Activated effector memory CD4-positive, alpha-beta T cell treated with anti-CD3 and anti-CD28 coated beads, Interleukin-2, amount 50 U/mL, for 16 hours (primary cell): ENCODE measurements at regions not wholly inside any gene's neighbourhood (a gene's known extent, or its start where the extent isn't known, plus 50 kb on each side); places are given as distances from the start of the nearest gene placed in this dataset.
"Not testable (repeated sequence)": the region's sequence is repeated elsewhere in the genome, so short reads cannot be mapped to it uniquely, and the experiment has no call there.

Experiments
- DNase-seq: peaks from one replicate; pipeline ENCODE4 v3.0.0-alpha.2; 2020

DNA sequence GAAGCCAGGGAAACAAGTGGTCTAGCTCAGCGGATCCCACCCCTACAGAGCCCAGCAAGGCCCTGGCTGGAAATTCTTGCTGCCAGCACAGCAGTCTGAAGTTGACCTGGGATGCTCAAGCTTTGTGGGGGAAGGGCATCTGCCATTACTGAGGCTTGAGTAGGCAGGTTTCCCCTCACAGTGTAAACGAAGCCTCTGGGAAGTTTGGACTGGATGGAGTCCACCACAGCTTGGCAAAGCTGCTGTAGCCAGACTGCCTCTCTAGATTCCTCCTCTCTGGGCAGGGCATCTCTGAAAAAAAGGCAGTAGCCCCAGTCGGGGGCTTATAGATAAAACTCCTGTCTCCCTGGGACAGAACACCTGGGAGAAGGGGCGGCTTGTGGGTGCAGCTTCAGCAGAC is 365.9 kb upstream of the SALL1 start:
- DNase-seq: not testable (repeated sequence)

DNA sequence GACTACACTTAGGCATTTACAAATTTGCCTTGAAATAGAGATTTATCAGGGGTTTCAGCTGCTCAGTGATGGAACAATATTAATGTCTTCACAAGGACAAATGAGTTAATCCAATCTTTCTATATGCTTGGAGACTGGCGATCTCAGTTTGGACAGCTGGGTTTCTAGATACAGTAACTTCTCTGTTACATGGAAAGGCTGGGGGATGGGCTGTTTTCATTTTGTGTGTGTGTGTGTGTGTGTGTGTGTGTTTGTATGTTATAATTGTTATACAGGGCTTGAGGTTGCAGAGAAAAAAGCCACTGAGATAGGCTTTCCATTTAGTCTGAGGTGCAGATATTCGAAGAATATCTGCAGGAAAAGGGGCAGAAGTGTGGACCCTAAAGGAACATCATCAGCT is 359.3 kb upstream of the SALL1 start:
- DNase-seq: no peak

DNA sequence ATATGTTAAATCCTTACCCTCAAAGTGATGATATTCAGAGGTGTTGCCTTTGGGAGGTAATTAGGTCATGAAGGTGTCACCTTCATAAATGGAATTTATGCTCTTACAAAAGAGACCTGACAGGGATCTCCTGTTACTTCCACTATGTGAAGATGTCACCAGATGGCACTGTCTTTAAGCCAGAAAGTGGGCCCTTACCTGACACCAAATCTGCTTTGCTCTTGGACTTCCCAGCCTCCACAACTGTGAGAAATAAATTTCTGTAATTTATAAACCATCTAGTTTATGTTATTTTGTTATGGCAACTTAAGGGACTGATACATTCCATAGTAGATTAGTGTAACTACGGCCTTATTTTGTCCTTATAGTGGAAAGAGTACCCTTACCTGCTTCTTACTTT is 358.3 kb upstream of the SALL1 start:
- DNase-seq: no peak

DNA sequence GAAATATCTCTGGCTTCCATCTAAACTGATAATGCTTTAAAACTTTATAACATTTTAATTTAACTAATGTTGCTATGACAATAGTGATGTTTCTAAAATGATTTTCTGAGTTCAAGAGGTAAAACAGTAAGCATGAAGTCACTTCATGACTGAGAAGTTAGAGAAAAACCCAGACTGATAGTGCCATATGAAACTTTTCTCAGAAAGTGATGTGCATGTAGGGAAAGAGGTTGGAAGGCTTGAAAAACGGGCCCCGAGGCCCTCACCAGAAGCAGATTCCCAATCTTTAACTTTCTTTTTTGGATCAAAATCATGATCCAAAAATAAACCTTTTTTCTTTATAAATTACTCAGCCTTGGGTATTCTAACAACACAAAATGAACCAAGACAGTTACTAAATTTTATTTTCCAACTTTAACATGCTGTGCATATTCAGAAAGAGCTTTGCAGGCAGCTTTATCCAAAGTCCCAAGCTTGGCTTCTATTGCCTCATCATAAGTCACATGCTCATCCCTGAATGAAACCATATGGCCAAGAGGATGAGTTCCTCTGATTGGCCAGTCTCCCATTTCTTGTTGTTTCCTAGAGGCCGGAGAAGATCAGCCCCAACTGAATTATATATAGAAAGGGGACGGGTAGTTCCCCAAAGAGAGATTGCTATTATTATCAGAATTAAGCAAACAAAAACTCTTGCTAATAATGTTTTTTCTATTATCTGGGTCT is 357.6 kb upstream of the SALL1 start:
- no peak for DNase-seq

DNA sequence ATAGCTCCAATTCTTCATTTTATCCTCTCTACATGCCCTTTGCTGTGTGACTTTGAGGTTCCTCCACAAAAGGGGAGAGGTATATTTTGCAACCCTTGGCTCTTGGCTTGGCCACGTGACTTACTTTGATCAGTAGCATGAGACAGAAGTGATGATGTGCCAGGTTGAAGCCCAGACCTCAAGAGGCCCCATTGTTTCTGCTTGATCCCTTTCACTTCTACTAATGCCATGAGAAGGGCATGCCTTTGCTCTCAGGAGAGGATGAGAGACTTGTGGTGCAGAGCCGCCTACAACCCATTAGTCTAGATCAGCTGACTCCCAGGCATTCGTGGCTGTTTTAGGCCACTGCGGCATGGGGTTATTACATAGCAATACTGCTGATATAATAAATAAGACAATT is 356.2 kb upstream of the SALL1 start:
- DNase-seq: no peak

DNA sequence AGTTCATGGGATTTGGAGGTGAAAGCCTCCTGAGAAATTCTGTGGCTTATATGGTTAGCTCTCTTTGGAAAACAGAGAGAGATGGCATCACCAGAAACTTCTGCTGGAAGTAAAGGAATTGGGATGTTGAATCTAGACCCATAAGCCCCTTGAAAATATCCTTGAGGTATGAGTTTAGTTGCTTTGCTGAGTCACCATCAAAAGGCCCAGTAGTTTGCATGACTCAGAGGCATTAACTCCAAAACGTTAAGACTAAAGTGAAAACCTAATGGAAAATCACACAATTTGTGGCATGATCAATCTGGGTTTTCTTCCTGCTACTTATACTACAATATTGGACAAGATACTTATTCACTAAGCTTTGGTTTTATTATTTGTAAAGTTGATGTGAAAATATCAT is 349.2 kb upstream of the SALL1 start:
- no peak for DNase-seq

DNA sequence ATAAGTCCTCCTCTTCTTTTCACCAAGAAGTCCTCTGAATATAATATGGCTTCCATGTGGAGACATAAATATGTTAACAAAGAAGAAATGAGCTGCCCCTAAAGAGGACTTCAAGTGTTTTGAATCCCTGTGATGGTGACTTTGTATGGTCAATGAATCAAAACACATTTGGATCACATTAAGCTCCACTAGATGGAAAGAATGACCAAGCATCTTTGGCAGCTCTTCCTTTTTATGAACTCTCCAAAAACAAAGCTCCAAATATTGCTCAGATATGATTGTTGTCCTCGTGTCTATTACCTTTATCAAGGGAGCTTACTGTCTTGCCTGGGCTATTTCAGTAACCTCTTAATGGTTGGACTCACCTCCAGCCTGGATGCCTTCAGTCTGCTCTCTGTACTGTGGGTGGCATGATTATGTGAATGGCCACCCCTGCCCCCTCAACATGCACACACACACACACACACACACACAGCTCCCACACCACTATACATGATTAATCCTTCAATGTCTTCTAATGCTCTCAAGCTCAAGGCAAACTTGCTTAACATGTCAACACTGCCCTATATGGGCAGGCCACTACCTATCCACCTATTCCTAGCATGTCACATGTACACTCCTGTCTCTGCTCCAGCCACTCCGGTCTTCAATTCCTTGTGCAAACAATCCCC is 346.6 kb upstream of the SALL1 start:
- DNase-seq: no peak

DNA sequence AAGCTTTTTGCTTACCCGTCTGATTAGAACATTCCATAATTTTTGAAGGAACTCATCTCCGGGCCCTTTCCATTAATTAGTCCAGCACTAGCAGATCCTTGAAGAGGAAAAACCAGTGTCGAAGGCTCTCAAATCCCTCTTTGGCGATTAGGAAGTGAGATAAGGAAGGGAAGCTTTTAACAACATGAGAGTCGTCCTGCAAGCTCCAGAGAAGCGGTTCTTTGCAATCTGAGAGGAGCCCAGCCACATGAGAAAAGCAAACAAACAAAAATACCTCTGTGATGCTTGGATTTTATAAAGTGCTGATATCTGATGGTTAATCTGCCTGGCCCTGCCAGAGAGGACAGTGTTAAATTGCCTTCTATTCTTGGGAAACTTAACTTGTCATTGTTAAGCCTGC is 339.8 kb upstream of the SALL1 start:
- no peak for DNase-seq

DNA sequence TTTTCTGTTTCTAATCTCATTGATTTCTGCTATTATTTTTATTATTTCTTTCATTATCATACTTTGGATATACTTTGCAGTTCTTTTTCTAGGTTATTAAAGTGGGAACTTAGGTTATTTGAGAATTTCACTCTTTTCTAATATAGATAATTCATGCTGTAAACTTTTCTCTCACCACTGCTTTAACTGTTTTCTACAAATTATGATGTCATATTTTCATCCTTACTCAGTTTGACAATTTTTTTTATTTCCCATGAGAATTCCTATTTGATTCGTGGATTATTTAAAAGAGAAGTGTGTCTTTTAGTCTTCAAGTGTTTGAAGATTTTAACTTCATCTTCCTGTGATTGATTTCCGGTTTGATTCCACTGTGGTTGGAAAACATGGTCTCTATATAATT is 336.8 kb upstream of the SALL1 start:
- DNase-seq: no peak

DNA sequence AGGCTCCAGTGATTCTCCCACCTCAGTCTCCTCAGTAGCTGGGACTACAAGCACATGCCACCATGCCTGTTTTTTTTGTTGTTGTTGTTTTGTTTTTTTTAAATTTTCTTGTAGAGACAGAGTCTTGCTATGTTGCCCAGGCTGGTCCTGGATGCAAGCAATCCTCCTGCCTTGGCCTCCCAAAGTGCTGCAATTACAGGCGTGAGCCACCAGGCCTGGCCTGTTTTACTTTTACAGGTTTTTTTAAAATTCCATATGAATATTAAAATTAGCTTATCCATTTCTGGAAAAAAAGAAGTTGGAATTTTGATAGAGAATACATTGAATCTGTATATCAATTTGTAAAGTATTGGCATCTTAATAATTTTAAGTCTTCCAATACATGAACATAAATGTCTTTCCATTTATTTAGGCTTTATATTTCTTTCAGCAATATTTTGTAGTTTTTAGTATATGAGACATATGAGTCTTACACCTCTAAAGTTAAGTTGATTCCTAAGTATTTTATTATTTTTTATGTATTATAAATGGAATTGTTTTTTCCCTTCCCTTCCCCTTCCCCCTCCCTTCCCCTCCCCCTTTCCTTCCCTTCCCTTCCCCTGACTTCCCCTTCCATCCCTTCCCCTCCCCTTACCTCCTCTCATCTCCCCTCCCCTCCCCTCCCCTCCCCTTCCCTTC is 323.5 kb upstream of the SALL1 start:
- DNase-seq: no peak

DNA sequence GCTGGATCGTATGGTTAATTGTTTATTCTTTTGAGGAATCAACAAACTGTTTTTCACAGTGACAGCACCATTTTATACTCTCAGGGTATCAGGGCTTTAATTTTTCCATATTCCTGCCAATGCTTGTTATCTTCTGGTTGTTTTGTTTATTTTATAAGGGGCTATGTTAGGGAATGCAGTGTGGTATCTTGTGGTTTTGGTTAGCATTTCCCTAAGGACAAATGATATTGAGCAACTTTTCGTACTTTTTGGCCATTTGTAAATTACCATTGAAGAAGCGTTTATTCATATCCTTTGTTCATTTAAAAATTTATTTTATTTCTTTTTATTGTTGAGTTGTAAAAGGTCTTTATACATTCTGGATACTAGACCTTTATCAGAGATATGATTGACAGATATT is 322.0 kb upstream of the SALL1 start:
- DNase-seq: no peak

DNA sequence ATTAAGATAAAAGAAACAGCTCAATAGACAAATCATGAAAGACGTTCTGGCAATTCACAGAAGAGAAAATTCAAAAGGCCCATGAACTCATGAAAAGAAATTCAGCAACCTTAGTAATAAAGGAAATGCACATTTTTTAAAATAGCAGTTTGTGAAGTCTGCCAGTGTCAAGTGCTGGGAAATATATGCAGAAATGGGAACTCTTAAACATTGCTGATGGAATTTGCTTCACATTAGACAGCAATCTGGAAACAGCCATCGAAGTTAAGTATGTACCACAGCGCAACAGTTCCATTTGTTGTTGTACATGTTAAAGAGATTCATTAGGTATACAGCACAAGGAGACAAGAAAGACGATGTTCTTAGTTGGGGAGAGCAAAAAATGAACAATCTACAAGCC is 319.4 kb upstream of the SALL1 start:
- no peak for DNase-seq

DNA sequence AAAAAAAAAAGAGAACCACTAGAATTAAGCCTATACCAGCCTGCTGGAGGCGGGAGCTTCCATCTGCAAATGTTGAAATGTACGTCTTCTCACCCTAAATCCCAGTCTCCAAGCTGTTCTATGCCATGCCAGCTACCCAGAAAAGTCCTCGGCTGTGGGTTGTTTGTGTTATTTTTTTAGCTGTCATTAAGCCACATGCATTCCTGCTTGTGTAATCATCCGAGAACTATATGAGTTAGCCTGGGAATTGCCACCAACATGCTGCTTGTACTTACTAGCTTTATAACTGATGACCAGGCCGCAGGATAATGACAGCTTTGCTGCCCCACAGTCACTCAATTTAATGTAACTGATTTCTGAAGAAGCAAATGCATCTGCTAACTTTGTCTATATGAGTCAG is 313.9 kb upstream of the SALL1 start:
- DNase-seq: no peak

DNA sequence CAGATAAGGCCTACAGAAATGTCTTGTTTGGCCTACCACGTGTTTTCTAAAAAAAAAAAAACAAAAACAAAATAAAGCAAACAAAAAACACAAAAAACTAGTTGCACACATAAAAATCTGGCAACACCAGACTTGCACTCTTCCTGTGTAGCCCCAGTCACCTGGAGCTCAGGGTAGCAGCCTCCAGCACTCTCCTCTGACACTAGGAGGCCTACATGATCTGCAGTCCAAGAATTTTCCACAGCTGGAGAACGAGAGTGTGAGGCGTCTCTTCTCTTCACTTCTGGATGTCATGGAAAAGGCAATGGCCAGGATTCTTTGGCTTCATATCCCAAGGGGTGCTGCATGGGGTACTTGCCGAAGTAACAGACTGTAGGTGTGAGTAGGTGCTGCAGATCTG is 310.2 kb upstream of the SALL1 start:
- no peak for DNase-seq

DNA sequence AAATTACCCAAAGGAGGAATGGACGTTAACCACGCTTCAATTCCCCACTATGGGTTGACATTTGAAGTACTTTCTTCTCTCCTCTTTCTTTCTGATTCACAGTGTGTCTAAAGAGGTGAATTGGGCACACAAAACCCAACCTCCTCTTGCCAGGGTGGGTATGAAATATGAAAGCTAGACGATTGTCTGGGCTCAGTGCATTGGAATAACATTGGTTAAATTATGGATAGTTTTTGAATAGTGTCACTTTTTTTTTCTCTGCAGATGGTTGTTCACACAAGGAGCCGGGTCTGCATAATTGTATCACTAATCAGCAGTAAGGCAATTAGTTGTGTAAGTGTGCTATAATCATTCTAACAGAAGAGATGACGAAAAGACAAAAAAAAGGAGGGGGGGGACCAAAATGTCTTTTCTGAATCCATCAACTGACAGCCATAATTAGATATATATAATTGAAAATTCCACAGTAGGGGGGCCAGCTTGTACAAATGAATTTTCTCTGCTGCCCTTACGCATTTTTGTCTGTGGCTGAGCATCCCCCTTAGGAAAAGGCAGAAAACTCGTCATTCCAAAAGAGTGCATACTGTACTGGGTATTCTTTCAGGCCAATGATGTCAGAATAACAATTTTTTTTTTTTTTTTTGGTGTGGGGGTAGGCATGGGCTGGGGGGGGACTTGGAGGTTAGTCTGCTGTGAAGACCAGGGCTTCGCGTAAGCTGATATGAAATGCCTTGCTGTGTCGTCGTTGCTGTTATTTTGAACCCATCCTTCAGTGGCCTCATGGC is 307.5 kb upstream of the SALL1 start:
- no peak for DNase-seq

DNA sequence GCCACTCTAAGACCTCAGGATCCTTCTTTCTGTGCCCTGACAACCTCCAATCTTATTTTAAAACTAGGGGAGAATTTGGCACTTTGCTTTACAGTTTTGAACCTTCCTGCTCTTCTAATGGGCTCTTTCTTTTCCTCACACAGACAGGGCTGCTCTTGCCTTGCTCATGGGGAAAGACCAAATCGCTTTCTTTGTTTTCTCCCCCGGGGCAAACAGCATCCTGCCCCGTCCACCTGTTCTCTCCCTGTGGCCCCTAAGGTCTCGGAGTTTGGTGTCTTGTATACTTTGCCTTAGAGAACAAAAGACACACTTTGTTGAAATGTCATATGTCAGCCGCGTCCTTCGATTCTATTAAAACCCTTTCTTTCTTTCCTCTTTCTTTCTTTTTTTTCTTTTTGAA is 306.7 kb upstream of the SALL1 start:
- no peak for DNase-seq

DNA sequence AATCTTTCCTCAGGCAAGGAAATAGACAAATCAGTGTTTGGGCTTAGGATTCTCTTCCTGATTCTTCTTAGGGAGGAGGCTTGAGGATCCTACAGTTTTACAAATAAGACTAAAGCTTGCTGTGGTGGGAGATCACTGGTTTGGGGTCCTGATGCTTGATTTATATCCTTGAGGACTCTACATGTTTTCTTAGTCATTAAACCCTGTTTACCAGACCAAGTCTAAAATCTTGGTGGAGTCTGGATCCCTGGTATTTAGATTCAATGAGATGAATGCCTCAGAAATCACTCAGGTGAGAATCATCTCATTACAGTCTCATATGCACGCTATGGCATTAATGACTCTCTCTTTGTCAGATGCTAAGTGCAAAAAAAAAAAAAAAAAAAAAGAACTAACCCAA is 304.3 kb upstream of the SALL1 start:
- DNase-seq: no peak

DNA sequence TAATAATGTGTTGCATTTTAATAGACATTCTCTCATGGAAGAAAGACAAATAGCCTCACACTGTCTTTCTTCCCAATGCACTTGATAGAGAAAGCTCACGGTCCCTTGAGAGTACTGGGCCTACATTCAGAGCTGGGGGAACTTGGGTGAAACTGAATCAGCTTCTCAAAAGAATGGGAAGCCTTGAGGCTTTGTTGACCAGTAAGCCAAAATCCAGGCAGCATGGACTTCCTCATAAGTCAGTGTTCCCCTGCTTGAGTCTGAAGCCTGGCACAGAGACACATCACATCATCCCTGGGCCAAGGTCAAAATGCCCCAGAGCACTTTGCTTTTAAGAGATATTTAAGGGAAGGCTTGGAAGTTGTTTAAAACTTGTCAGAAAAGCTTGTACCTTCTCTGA is 302.2 kb upstream of the SALL1 start:
- no peak for DNase-seq

DNA sequence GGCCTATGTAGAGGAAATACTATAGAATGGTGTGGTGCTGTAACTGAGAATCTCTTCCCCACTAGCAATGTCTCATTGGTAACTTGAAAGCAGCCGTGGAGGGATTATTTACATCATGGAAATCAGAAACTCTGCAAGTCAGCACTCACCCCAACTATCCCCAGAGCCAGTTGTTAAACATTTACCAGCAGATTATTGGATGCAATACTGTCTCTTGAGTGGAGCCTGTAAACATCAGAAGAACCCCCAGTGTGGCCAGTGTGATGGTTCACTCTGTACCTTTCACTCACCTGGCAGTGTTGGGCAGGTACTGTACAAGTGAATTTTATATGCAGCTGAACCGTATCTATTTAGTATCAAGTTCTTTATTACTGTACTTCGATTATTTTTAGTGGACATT is 299.8 kb upstream of the SALL1 start:
- DNase-seq: no peak

DNA sequence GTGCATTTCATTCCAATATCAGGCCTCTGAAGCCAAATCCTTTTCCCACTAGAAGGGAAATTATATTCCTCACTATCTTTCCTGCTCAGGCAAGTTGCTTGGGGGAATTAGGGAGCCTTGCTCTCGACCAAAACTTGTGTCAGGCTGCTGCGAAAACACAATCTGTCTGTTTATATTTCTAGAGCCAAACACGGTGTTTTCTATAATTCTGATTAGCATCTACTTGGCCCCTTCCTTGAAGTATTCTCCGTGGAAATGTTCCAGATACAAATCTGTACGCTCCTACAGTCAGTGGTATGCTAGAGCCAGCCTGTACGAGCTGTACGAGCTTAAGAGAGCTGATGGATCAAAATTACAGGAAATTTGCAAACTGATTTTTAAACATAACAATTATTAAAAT is 299.3 kb upstream of the SALL1 start:
- DNase-seq: no peak

DNA sequence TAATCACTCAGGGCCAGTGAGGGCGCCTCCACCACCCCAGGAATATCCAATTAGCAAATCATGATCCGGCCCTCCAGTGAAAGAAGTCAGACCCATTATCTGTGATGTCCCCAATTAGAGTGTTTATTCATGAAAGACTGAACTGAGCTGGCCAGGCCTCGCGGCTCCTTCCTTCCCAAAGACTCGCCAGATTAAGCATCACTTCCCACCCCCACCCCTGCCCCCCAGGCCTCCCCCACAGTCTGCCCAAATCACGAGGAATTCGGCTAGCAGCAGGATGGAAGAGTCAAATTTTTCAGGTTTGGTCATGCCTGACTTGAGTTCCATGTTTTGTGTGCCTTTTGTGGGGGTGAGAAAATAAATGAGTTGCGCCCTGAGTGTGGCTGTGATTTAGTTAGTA is 298.4 kb upstream of the SALL1 start:
- no peak for DNase-seq

DNA sequence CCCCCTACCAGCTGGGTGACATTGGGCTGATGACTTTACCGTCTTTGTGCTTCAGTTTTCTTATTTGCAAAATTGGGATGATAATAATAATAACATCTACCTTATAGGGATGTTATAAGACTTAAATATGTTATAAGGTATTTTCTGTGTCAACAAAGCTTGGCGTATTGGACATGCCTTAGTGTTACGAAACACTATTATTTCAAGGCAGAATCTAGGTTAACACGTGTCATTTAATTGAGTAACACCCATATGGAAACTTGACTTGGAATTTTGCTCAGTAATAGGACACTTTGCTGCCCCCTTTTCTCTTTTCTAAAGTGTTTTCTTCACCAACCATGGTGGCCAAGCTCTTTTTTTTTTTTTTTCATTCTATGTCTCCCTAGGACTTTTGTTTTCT is 294.2 kb upstream of the SALL1 start:
- DNase-seq: no peak

DNA sequence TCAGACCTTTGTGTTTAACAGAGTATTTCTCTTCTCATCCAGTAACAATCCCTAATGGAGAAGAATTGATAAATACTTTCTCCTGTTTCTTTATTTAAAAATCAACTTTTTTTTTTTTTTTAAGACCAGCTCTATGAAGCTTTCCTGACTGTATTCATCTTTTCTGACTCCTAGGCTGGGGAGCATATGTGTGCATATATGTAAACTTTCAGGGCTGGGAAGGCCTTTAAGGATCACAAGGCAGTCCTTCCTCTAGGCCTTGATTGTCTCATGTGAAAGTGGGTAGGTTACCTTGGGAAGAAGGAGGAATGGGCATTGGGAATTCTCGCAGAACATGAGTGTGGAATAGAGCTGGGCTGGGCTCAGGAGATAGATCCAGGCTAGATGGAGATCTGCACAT is 292.9 kb upstream of the SALL1 start:
- no peak for DNase-seq
